ENCODE measurements at regions not wholly inside any gene's neighbourhood (a gene's known extent, or its start where the extent isn't known, plus 50 kb on each side); places are given as distances from the start of the nearest gene placed in this dataset.

GRCh38 chr12:98403936-98404335 lies 111.5 kb upstream of the TMPO start:
- no peak for TF ChIP-seq CTCF (conservative IDR thresholded peaks at IDR 0.05; ENCODE audit: low read length)
- DNase-seq (ENCODE audit: low read depth) = no peak
- no peak overlapping the region for H3K4me3 ChIP-seq (ENCODE audit: low read length)

GRCh38 chr12:98405805-98406366 lies 109.5 kb upstream of the TMPO start:
- DNase-seq (ENCODE audit: low read depth) = no peak
- no peak overlapping the region for H3K4me3 ChIP-seq (ENCODE audit: low read length)
- no peak for TF ChIP-seq CTCF (conservative IDR thresholded peaks at IDR 0.05; ENCODE audit: low read length)

DNA sequence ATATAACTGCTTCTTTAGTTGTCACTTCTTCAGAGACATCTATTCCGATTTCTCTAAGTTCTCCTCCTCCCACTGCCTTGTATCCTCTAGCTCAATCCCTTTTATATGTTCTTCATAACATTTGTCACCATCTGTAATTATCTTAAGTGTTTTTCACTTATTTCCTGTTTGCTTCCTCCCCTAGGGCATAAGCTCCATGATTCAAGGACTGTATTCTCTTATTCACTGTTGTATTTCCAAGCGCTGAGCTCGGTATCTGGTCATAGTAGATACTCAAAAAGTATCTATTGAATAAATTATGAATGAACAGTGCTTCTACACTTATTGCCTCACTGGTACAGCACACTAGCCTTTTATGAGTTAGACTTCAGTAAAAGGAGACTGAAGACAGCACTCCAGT lies 109.0 kb upstream of the TMPO start:
- TF ChIP-seq CTCF (conservative IDR thresholded peaks at IDR 0.05; ENCODE audit: low read length) = no peak
- DNase-seq (ENCODE audit: low read depth) = no peak
- no peak overlapping the region for H3K4me3 ChIP-seq (ENCODE audit: low read length)

GRCh38 chr12:98408681-98409080 lies 106.7 kb upstream of the TMPO start:
- no peak overlapping the region for H3K4me3 ChIP-seq (ENCODE audit: low read length)
- DNase-seq (ENCODE audit: low read depth) = no peak

GRCh38 chr12:98409548-98409947 lies 105.8 kb upstream of the TMPO start:
- no peak for TF ChIP-seq CTCF (conservative IDR thresholded peaks at IDR 0.05; ENCODE audit: low read length)
- no peak overlapping the region for H3K4me3 ChIP-seq (ENCODE audit: low read length)
- DNase-seq (ENCODE audit: low read depth) = no peak

More at GRCh38 chr12:98408681-98409080, 106.7 kb upstream of the TMPO start:
- TF ChIP-seq CTCF (conservative IDR thresholded peaks at IDR 0.05; ENCODE audit: low read length) = no peak

DNA sequence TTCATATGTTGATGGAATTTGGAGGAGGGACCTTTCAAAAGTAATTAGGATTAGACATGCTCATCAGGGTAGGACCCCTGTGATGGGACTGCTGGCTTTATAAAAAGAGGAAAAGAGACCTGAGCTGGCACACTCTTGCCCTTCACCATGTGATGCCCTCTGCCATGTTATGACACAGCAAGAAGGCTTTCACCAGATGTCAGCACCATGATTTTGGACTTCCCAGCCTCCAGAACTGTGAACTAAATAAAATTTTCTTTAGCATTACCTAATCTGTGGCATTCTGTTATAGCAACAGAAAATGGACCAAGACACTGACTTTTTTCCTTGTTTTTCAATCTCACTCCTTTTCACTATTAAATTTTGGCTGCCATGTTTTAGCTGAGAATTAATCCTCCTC lies 105.0 kb upstream of the TMPO start:
- no peak overlapping the region for H3K4me3 ChIP-seq (ENCODE audit: low read length)
- TF ChIP-seq CTCF (conservative IDR thresholded peaks at IDR 0.05; ENCODE audit: low read length) = no peak
- DNase-seq (ENCODE audit: low read depth) = no peak

DNA sequence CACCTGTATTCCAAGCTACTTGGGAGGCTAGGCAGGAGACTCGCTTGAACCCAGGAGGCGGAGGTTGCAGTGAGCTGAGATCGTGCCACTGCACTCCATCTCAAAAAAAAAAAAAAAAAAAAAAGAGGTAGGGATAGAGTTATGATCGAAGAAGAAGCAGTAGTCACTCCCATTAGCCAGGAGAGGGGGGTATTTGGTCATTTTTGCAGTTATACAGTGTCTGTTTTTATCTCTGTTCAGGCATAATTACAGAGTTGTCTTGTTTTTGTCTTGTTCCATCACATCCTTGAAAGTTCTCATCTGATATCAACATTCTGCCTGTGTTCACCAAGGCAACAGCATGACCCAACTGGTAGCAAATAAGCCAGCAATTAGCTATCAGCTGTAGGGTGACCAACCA lies 98.5 kb upstream of the TMPO start:
- DNase-seq (ENCODE audit: low read depth) = peak; percentile 66
- H3K4me3 ChIP-seq (ENCODE audit: low read length) = no peak overlapping the region
- TF ChIP-seq CTCF (conservative IDR thresholded peaks at IDR 0.05; ENCODE audit: low read length) = peak; percentile 65

Measured in AG10803 (cell line).